ENCODE measurements at regions not wholly inside any gene's neighbourhood (a gene's known extent, or its start where the extent isn't known, plus 50 kb on each side); places are given as distances from the start of the nearest gene placed in this dataset.

GRCh38 chr1:90823686-90824085, 106.6 kb upstream of the BARHL2 start:
- no peak for TF ChIP-seq EZH2phosphoT487 (IDR thresholded peaks at IDR 0.05; ENCODE audit: borderline replicate concordance, low read length)
- TF ChIP-seq, protein P1, sequence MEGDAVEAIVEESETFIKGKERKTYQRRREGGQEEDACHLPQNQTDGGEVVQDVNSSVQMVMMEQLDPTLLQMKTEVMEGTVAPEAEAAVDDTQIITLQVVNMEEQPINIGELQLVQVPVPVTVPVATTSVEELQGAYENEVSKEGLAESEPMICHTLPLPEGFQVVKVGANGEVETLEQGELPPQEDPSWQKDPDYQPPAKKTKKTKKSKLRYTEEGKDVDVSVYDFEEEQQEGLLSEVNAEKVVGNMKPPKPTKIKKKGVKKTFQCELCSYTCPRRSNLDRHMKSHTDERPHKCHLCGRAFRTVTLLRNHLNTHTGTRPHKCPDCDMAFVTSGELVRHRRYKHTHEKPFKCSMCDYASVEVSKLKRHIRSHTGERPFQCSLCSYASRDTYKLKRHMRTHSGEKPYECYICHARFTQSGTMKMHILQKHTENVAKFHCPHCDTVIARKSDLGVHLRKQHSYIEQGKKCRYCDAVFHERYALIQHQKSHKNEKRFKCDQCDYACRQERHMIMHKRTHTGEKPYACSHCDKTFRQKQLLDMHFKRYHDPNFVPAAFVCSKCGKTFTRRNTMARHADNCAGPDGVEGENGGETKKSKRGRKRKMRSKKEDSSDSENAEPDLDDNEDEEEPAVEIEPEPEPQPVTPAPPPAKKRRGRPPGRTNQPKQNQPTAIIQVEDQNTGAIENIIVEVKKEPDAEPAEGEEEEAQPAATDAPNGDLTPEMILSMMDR (conservative IDR thresholded peaks at IDR 0.05; ENCODE audit: low read depth, low read length): no peak
